Hepatocyte (in vitro differentiated cells): ENCODE measurements at regions not wholly inside any gene's neighbourhood (a gene's known extent, or its start where the extent isn't known, plus 50 kb on each side); places are given as distances from the start of the nearest gene placed in this dataset.
A peak's percentile ranks its signal among the peaks of the same experiment; 100 is the strongest.

ENCODE experiments used
- DNase-seq: peaks from one replicate; pipeline ENCODE4 v3.0.0-alpha.2; 2016; ENCODE audit warnings: low spot score
- H2AFZ ChIP-seq: fragments of 200-600 bp; sonication (generic); 2 replicates; pipeline ENCODE4 v1.6.0; 2016; ENCODE audit warnings: antibody characterized with exemption, mild to moderate bottlenecking
- H3K27ac ChIP-seq: fragments of 200-600 bp; sonication (generic); 2 replicates; pipeline ENCODE4 v1.5.1; 2016; ENCODE audit warnings: mild to moderate bottlenecking
- H3K27me3 ChIP-seq: fragments of 200-600 bp; sonication (generic); 2 replicates; pipeline ENCODE4 v1.6.1; 2016
- H3K36me3 ChIP-seq: fragments of 200-600 bp; sonication (generic); replicated peaks from 2 replicates; pipeline ENCODE4 v1.5.1; 2016; ENCODE audit warnings: low read depth; ENCODE audit not compliant: insufficient read depth
- H3K4me1 ChIP-seq: fragments of 200-600 bp; sonication (generic); 2 replicates; pipeline ENCODE4 v1.5.1; 2016; ENCODE audit warnings: mild to moderate bottlenecking, moderate library complexity; ENCODE audit not compliant: insufficient read depth
- H3K4me2 ChIP-seq: fragments of 200-600 bp; sonication (generic); 2 replicates; pipeline ENCODE4 v1.6.0; 2016
- H3K4me3 ChIP-seq: fragments of 200-600 bp; sonication (generic); 2 replicates; pipeline ENCODE4 v1.5.1; 2016; ENCODE audit warnings: mild to moderate bottlenecking
- H3K79me2 ChIP-seq: fragments of 200-600 bp; sonication (generic); 2 replicates; pipeline ENCODE4 v1.6.0; 2017; ENCODE audit warnings: mild to moderate bottlenecking
- H3K9me2 ChIP-seq: fragments of 200-600 bp; sonication (generic); replicated peaks from 2 replicates; pipeline ENCODE4 v1.6.0; 2017; ENCODE audit warnings: mild to moderate bottlenecking; ENCODE audit not compliant: insufficient read depth
- H3K9me3 ChIP-seq: fragments of 200-600 bp; sonication (generic); 2 replicates; pipeline ENCODE4 v1.5.1; 2016; ENCODE audit warnings: low read depth, mild to moderate bottlenecking
- H4K20me1 ChIP-seq: fragments of 200-600 bp; sonication (generic); 2 replicates; pipeline ENCODE4 v1.6.0; 2016; ENCODE audit warnings: mild to moderate bottlenecking; ENCODE audit not compliant: insufficient read depth, poor library complexity, severe bottlenecking
- CTCF ChIP-seq: fragments of 200-600 bp; sonication (generic); IDR thresholded peaks from 2 replicates; pipeline ENCODE4 v1.5.1; 2016; ENCODE audit warnings: antibody characterized with exemption, mild to moderate bottlenecking; ENCODE audit not compliant: poor library complexity
- EZH2 ChIP-seq: fragments of 200-600 bp; sonication (generic); IDR thresholded peaks from 2 replicates; pipeline ENCODE4 v1.6.1; 2016; ENCODE audit warnings: antibody characterized with exemption, mild to moderate bottlenecking, borderline replicate concordance
- EZH2phosphoT487 ChIP-seq: fragments of 200-600 bp; sonication (generic); IDR thresholded peaks from one replicate; pipeline ENCODE4 v1.6.1; 2018; ENCODE audit warnings: antibody characterized with exemption, mild to moderate bottlenecking, low read depth, moderate library complexity; ENCODE audit not compliant: unreplicated experiment, severe bottlenecking
- WGBS: methylation state at CpG from one replicate; pipeline ENCODE4 v1.1.6; 2016; ENCODE audit warnings: low lambda C conversion rate; ENCODE audit errors: missing lambda C conversion rate; 5-methylcytosine and 5-hydroxymethylcytosine counted together

GRCh38 chr10:130340816-130341215 is 204.6 kb downstream of the GLRX3 start:
- H3K27ac ChIP-seq, result no peak overlapping the region
- no peaks in the 10 kb centered on the region for H4K20me1 ChIP-seq
- H3K4me1 ChIP-seq, result no peaks in the 10 kb centered on the region
- no peaks in the 10 kb centered on the region for H3K36me3 ChIP-seq
- no peaks in the 10 kb centered on the region for H3K9me3 ChIP-seq
- H3K4me2 ChIP-seq, result no peak overlapping the region
- 69% methylated on average over 5 of the region's 5 CpGs for WGBS
- no peak overlapping the region for H3K4me3 ChIP-seq
- no peaks in the 10 kb centered on the region for H3K79me2 ChIP-seq
- H3K27me3 ChIP-seq, result no peaks in the 10 kb centered on the region
- no peaks in the 10 kb centered on the region for H3K9me2 ChIP-seq
- DNase-seq, result no peak
- TF ChIP-seq CTCF (no peak), EZH2phosphoT487 (no peak), EZH2 (no peak)
- H2AFZ ChIP-seq, result no peak overlapping the region

DNA sequence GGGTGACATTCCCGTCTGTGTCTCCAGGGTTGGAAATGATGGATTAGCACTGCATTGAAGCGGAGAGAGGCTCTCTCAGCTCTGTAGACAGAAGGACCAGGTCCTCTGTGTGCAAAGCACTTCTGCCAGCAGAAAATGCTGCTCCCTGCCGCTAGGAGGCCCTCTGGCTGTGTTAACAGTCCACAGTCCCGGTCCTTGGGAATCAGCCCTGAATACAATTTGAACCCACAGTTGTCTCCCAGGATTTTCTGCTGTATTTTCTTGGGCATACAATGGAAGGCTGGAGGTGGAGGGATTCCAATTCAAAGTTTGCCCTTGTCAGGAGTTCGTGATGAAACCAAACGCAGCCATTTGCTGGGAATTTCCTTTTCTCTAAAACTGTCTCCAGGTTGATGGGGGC is 205.2 kb downstream of the GLRX3 start:
- peak; percentile 74 for DNase-seq
- Histone ChIP-seq H3K27ac (no peak overlapping the region), H3K79me2 (no peaks in the 10 kb centered on the region), H3K4me3 (no peak overlapping the region), H3K9me2 (no peaks in the 10 kb centered on the region), H3K27me3 (no peaks in the 10 kb centered on the region), H2AFZ (no peak overlapping the region), H3K9me3 (no peaks in the 10 kb centered on the region), H3K4me2 (no peak overlapping the region), H3K4me1 (no peaks in the 10 kb centered on the region), H4K20me1 (no peaks in the 10 kb centered on the region), H3K36me3 (no peaks in the 10 kb centered on the region)
- peak; percentile 54 for TF ChIP-seq CTCF
- no peak for TF ChIP-seq EZH2
- TF ChIP-seq EZH2phosphoT487, result no peak
- WGBS, result 28% methylated on average over 6 of the region's 6 CpGs

GRCh38 chr10:130345728-130346127 is 209.5 kb downstream of the GLRX3 start:
- Histone ChIP-seq H3K9me3 (no peaks in the 10 kb centered on the region), H2AFZ (no peak overlapping the region), H3K4me2 (peak overlapping the region; percentile 8), H3K27me3 (no peaks in the 10 kb centered on the region), H3K4me3 (no peak overlapping the region), H3K36me3 (no peaks in the 10 kb centered on the region), H3K9me2 (no peaks in the 10 kb centered on the region), H3K4me1 (no peaks in the 10 kb centered on the region), H4K20me1 (no peaks in the 10 kb centered on the region), H3K27ac (no peak overlapping the region), H3K79me2 (no peaks in the 10 kb centered on the region)
- DNase-seq, result peak; percentile 32
- TF ChIP-seq EZH2phosphoT487 (no peak), EZH2 (no peak), CTCF (no peak)
- WGBS, result 8% methylated on average over 1 of the region's 1 CpG

DNA sequence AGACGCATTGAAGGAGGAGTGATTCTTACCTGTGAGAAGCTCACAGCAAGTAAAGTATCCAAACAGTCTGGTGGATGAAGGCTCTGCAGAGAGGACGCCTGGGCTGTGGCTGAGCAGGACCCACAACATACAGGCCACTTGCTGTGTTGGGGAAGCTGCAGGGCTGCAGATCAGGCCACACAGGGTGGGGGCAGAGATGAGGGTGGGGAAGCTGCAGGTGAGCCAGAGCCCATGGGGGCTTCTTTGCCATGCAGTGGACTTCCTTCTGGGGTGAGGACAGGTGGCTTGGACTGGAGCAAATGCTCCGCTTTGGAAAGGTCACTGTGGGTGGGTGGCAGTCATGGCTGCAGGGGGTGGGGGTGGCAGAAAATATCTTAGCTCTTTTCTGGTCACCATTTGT is 214.8 kb downstream of the GLRX3 start:
- no peaks in the 10 kb centered on the region for H3K4me1 ChIP-seq
- H3K27ac ChIP-seq, result no peak overlapping the region
- H3K27me3 ChIP-seq, result no peaks in the 10 kb centered on the region
- H3K79me2 ChIP-seq, result no peaks in the 10 kb centered on the region
- no peaks in the 10 kb centered on the region for H3K36me3 ChIP-seq
- WGBS, result 86% methylated on average over 3 of the region's 3 CpGs
- H3K4me2 ChIP-seq, result no peak overlapping the region
- no peaks in the 10 kb centered on the region for H3K9me2 ChIP-seq
- H3K9me3 ChIP-seq, result no peaks in the 10 kb centered on the region
- DNase-seq, result no peak
- TF ChIP-seq EZH2, result no peak
- no peak for TF ChIP-seq EZH2phosphoT487
- no peak for TF ChIP-seq CTCF
- no peak overlapping the region for H2AFZ ChIP-seq
- H3K4me3 ChIP-seq, result no peak overlapping the region
- no peaks in the 10 kb centered on the region for H4K20me1 ChIP-seq
